Vagina (tissue), 2 donors: ENCODE measurements at regions not wholly inside any gene's neighbourhood (a gene's known extent, or its start where the extent isn't known, plus 50 kb on each side); places are given as distances from the start of the nearest gene placed in this dataset.

Experiments used
- POLR2A ChIP-seq, 2 donors: fragments of 450-650 bp; IDR thresholded peaks; one replicate each; pipeline ENCODE4 v1.6.1; 2017; ENCODE audit warnings: antibody characterized with exemption in 2 of 2, mild to moderate bottlenecking in 2 of 2, moderate library complexity in 2 of 2
- POLR2AphosphoS5 ChIP-seq, 2 donors: sonication (generic); formaldehyde crosslinking; IDR thresholded peaks; one replicate each; pipeline ENCODE4 v1.9.0; 2017; ENCODE audit warnings: antibody characterized with exemption in 2 of 2, mild to moderate bottlenecking in 2 of 2, low read depth in 1 of 2; ENCODE audit not compliant: insufficient read depth in 1 of 2
- TF ChIP-seq, protein P1 (sequence below), 3 experiments: fragments of 450-650 bp in 2 of 3; fragments of 200-600 bp in 1 of 3; sonication (generic) in 1 of 3; IDR thresholded peaks; one replicate each; pipeline ENCODE4 v1.5.1; 2017 to 2019; ENCODE audit warnings: antibody characterized with exemption in 3 of 3, mild to moderate bottlenecking in 2 of 3, moderate library complexity in 2 of 3

DNA sequence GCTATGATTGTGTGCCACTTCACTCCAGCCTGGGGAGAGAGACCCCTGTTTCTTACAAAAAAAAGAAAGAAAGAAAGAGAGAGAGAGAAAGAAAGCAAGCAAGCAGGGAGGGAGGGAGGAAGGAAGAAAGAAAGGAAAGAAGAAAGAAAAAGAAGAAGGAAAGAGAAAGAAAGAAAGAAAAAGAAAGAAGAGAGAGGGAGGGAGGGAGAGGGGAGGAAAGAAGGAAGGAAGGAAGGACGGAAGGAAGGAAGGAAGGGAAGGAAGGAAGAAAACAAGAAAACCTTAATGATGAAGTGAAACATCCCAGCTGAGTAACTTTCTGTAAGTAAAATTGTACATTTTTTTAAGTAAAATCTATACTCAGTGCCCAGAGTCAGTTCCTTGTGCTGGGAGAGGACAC lies 75.5 kb upstream of the GLS start:
- TF ChIP-seq, protein P1, sequence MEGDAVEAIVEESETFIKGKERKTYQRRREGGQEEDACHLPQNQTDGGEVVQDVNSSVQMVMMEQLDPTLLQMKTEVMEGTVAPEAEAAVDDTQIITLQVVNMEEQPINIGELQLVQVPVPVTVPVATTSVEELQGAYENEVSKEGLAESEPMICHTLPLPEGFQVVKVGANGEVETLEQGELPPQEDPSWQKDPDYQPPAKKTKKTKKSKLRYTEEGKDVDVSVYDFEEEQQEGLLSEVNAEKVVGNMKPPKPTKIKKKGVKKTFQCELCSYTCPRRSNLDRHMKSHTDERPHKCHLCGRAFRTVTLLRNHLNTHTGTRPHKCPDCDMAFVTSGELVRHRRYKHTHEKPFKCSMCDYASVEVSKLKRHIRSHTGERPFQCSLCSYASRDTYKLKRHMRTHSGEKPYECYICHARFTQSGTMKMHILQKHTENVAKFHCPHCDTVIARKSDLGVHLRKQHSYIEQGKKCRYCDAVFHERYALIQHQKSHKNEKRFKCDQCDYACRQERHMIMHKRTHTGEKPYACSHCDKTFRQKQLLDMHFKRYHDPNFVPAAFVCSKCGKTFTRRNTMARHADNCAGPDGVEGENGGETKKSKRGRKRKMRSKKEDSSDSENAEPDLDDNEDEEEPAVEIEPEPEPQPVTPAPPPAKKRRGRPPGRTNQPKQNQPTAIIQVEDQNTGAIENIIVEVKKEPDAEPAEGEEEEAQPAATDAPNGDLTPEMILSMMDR (IDR thresholded peaks at IDR 0.05) = no peak
- TF ChIP-seq POLR2A (IDR thresholded peaks at IDR 0.05) (no peak), POLR2AphosphoS5 (IDR thresholded peaks at IDR 0.05; ENCODE audit: insufficient read depth in 1 of 2, low read depth in 1 of 2) (no peak)
